Smooth muscle cell (in vitro differentiated cells): ENCODE measurements at regions not wholly inside any gene's neighbourhood (a gene's known extent, or its start where the extent isn't known, plus 50 kb on each side); places are given as distances from the start of the nearest gene placed in this dataset.

Experiments used
- DNase-seq: peaks from one replicate; lab custom pipeline; 2025; ENCODE audit not compliant: unreplicated experiment; lab: John Stamatoyannopoulos, UW
- H2AFZ ChIP-seq: fragments of 200-600 bp; sonication (generic); 2 replicates; pipeline ENCODE4 v1.6.0; 2016; ENCODE audit warnings: antibody characterized with exemption, low read depth, mild to moderate bottlenecking
- H3F3A ChIP-seq: fragments of 200-600 bp; sonication (generic); 2 replicates; pipeline ENCODE4 v1.6.0; 2017; ENCODE audit warnings: antibody characterized with exemption, low read depth
- H3K27ac ChIP-seq: fragments of 200-600 bp; sonication (generic); 2 replicates; pipeline ENCODE4 v1.5.1; 2016; ENCODE audit warnings: low read depth, mild to moderate bottlenecking
- H3K27me3 ChIP-seq: fragments of 200-600 bp; sonication (generic); 2 replicates; pipeline ENCODE4 v1.6.1; 2016; ENCODE audit warnings: low read depth, mild to moderate bottlenecking
- H3K36me3 ChIP-seq: fragments of 200-600 bp; sonication (generic); 2 replicates; pipeline ENCODE4 v1.5.1; 2016; ENCODE audit warnings: low read depth
- H3K4me1 ChIP-seq: fragments of 200-600 bp; sonication (generic); 2 replicates; pipeline ENCODE4 v1.5.1; 2016; ENCODE audit warnings: low read depth
- H3K4me2 ChIP-seq: fragments of 200-600 bp; sonication (generic); 2 replicates; pipeline ENCODE4 v1.6.0; 2016; ENCODE audit warnings: mild to moderate bottlenecking
- H3K4me3 ChIP-seq: fragments of 200-600 bp; sonication (generic); 2 replicates; pipeline ENCODE4 v1.5.1; 2016; ENCODE audit warnings: mild to moderate bottlenecking
- H3K79me2 ChIP-seq: fragments of 200-600 bp; sonication (generic); 2 replicates; pipeline ENCODE4 v1.6.0; 2016; ENCODE audit warnings: low read depth, mild to moderate bottlenecking
- H3K9ac ChIP-seq: fragments of 200-600 bp; sonication (generic); 2 replicates; pipeline ENCODE4 v1.6.0; 2016; ENCODE audit warnings: low read depth
- H3K9me3 ChIP-seq: fragments of 200-600 bp; sonication (generic); replicated peaks from 2 replicates; pipeline ENCODE4 v1.5.1; 2016; ENCODE audit warnings: low read depth
- H4K20me1 ChIP-seq: fragments of 200-600 bp; sonication (generic); 2 replicates; pipeline ENCODE4 v1.6.0; 2016; ENCODE audit warnings: low read depth
- WGBS: methylation state at CpG from one replicate; pipeline ENCODE4 v1.1.7; 2016; ENCODE audit warnings: low lambda C conversion rate; 5-methylcytosine and 5-hydroxymethylcytosine counted together
- TF ChIP-seq, protein P1 (sequence below): fragments of 200-600 bp; sonication (generic); IDR thresholded peaks from 2 replicates; pipeline ENCODE4 v1.5.1; 2017; ENCODE audit warnings: borderline replicate concordance, mild to moderate bottlenecking, antibody characterized with exemption; ENCODE audit not compliant: insufficient read depth, poor library complexity, severe bottlenecking

DNA sequence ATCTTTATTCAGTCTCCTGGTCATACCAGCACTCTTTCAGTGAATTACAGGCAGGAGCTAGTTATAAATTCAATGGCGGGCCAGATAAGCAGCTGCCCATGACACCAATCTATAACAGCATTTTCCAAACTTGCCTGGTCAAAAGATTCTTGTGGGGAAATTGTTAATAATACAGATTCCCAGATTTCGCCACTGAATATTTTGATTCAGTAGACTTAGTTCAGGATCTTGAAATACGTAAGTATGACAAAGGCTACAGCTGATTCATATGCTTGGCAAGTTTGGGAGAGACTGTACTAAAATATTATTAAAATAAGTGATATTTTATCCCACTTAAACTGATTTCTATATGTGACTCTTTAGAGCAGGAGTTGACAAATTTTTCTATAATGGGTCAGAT lies 119.3 kb downstream of the TMCO5A start:
- no peaks in the 10 kb centered on the region for H3K27me3 ChIP-seq
- H4K20me1 ChIP-seq = no peaks in the 10 kb centered on the region
- H3K9ac ChIP-seq = no peak overlapping the region
- peak overlapping the region; percentile 26 for H2AFZ ChIP-seq
- TF ChIP-seq, protein P1, sequence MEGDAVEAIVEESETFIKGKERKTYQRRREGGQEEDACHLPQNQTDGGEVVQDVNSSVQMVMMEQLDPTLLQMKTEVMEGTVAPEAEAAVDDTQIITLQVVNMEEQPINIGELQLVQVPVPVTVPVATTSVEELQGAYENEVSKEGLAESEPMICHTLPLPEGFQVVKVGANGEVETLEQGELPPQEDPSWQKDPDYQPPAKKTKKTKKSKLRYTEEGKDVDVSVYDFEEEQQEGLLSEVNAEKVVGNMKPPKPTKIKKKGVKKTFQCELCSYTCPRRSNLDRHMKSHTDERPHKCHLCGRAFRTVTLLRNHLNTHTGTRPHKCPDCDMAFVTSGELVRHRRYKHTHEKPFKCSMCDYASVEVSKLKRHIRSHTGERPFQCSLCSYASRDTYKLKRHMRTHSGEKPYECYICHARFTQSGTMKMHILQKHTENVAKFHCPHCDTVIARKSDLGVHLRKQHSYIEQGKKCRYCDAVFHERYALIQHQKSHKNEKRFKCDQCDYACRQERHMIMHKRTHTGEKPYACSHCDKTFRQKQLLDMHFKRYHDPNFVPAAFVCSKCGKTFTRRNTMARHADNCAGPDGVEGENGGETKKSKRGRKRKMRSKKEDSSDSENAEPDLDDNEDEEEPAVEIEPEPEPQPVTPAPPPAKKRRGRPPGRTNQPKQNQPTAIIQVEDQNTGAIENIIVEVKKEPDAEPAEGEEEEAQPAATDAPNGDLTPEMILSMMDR = no peak
- no peaks in the 10 kb centered on the region for H3K36me3 ChIP-seq
- peaks cover 8% of the 10 kb centered on the region for H3K4me1 ChIP-seq
- DNase-seq = no peak
- H3K4me2 ChIP-seq = peak overlapping the region; percentile 9
- H3K4me3 ChIP-seq = no peak overlapping the region
- H3F3A ChIP-seq = peaks cover 15% of the 10 kb centered on the region
- peak overlapping the region; percentile 96 for H3K27ac ChIP-seq
- H3K9me3 ChIP-seq = no peaks in the 10 kb centered on the region
- WGBS = 89% methylated on average over 3 of the region's 3 CpGs
- no peaks in the 10 kb centered on the region for H3K79me2 ChIP-seq

DNA sequence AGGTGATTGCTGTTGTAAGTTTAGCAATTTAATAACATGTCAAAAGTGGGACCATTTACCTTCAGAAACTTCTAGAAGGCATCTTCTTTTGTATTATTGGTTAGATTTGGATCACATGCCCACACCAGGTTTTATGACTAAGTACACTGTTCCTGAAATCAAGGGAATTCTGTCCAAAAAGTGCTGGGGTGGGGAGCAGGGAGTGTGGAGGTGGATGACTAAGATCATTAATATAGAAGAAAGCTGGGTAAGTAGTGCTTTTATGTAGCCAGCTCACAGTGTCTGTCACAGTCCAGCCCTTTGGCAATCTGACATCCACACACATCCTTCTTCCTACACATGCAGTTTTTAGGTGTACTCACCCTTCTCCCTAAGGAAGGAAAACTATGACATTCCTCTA lies 120.0 kb downstream of the TMCO5A start:
- Histone ChIP-seq H3K79me2 (no peaks in the 10 kb centered on the region), H3K4me2 (peak overlapping the region; percentile 44), H3K4me1 (peaks cover 15% of the 10 kb centered on the region), H3K9ac (peak overlapping the region; percentile 85), H3K27me3 (no peaks in the 10 kb centered on the region), H2AFZ (no peak overlapping the region), H3K36me3 (no peaks in the 10 kb centered on the region), H3F3A (peaks cover 19% of the 10 kb centered on the region), H3K27ac (peak overlapping the region; percentile 96), H3K9me3 (no peaks in the 10 kb centered on the region), H3K4me3 (no peak overlapping the region), H4K20me1 (no peaks in the 10 kb centered on the region)
- DNase-seq = no peak
- TF ChIP-seq, protein P1 = no peak

DNA sequence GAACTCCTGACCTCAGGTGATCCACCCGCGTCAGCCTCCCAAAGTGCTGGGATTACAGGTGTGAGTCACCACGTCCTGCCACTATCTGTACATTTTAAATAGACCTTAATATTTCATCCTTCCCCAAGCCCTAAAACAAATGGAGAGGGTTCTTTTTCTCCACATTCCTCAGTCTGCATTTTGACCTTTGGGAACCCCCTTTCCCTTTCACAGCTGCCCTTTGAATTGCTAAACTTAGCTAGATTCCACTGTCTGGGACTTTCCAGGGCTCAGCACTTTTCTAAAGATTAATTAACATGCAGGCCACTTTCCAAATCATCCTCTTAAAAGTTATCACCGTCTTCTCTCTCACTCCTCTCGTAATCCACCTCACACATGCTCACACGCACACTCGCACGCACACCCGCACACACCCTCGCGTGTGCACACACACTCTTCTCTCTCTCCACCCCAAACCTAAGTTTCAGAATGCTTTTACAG lies 124.2 kb downstream of the TMCO5A start:
- peak overlapping the region; percentile 28 for H3K4me2 ChIP-seq
- H3F3A ChIP-seq = peaks cover 15% of the 10 kb centered on the region
- WGBS = 31% methylated on average over 11 of the region's 11 CpGs
- no peak for DNase-seq
- H4K20me1 ChIP-seq = no peaks in the 10 kb centered on the region
- no peak overlapping the region for H3K4me3 ChIP-seq
- no peak overlapping the region for H2AFZ ChIP-seq
- H3K36me3 ChIP-seq = no peaks in the 10 kb centered on the region
- H3K27ac ChIP-seq = peak overlapping the region; percentile 96
- H3K4me1 ChIP-seq = peaks cover 15% of the 10 kb centered on the region
- no peaks in the 10 kb centered on the region for H3K79me2 ChIP-seq
- no peaks in the 10 kb centered on the region for H3K9me3 ChIP-seq
- no peaks in the 10 kb centered on the region for H3K27me3 ChIP-seq
- H3K9ac ChIP-seq = peak overlapping the region; percentile 40
- TF ChIP-seq, protein P1 = no peak

DNA sequence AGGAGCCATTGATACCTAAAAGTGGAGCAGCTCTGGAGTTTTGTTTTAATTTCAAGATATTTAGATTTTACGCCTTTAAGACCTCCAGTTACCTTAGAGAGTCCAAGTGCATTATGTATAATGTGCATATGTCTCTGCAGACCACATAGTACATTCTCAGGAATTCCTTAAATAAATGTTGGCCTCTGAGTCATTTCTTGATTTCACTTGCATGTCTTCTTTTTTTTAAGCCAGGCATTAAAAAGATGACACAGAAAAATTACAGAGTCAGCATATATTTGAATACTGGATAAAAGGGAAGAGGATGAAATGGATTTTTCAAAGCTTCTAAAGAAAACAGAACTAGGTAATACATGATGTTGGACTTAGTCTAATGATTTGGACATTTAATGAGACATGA lies 125.2 kb downstream of the TMCO5A start:
- Histone ChIP-seq H3K79me2 (no peaks in the 10 kb centered on the region), H3K4me1 (peaks cover 15% of the 10 kb centered on the region), H3F3A (peaks cover 15% of the 10 kb centered on the region), H3K9me3 (no peaks in the 10 kb centered on the region), H3K9ac (no peak overlapping the region), H4K20me1 (no peaks in the 10 kb centered on the region), H3K4me3 (no peak overlapping the region), H2AFZ (no peak overlapping the region), H3K27ac (peak overlapping the region; percentile 96), H3K4me2 (peak overlapping the region; percentile 28), H3K27me3 (no peaks in the 10 kb centered on the region), H3K36me3 (no peaks in the 10 kb centered on the region)
- TF ChIP-seq, protein P1 = no peak
- no peak for DNase-seq
- WGBS = 68% methylated on average over 1 of the region's 1 CpG
